ENCODE measurements at regions not wholly inside any gene's neighbourhood (a gene's known extent, or its start where the extent isn't known, plus 50 kb on each side); places are given as distances from the start of the nearest gene placed in this dataset.

DNA sequence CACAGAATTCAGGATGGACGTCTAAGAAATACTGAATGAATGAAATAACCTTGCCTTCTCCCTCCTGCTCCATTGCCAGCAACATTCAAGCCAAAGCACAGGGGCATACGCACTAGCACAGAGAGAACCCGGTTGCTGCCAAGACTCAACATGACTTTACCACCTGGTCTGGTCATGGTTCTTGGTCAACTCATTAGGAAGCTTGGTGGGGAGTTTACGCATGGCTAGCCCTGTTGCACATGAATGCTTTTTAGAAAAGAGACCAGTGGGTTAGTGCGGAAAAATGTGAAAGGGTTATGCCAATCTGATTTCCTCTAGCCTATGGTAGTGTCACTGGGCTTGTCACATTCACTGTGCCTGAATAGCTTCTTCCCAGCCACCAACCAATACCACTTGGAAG, 187.6 kb upstream of the NEBL start:
- no peak for DNase-seq (ENCODE audit: low read depth)

DNA sequence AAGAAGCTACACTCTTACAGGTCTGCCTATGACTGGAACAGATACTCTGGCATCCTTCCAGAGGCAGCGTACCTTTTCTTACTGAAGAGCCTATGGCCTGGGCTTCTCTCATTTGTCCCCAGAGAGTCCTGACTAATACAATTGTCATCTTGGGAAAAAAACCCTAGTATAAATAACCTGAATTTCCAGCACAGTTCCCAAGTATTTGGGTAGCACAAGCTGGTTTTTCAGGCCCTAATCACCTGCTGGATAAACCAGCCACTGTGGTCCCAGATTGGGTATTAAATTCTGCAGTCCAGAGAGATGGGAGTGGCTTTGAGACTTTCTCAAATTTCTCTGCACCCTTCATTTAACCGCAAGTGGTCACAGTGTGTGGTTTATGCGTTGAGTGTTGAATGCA, 186.8 kb upstream of the NEBL start:
- no peak for DNase-seq (ENCODE audit: low read depth)

DNA sequence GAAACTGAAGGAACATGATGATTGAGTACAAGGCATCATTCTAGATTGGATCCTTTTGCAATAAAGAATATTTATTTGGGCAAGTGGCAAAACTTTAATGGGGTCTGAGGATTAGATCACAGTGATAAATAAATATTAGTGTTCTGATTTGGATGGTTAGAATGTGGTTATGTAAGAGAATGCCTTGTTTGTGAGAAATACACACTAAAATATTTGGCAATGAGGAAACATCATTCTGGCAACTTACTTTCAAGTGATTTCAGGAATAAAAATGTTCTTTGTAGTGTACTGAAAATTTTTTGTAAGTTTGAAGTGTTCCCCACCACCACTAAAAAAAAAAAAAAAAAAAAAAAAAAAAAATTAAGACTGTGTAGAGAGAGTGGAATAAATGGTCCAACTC, 185.1 kb upstream of the NEBL start:
- DNase-seq (ENCODE audit: low read depth): no peak

DNA sequence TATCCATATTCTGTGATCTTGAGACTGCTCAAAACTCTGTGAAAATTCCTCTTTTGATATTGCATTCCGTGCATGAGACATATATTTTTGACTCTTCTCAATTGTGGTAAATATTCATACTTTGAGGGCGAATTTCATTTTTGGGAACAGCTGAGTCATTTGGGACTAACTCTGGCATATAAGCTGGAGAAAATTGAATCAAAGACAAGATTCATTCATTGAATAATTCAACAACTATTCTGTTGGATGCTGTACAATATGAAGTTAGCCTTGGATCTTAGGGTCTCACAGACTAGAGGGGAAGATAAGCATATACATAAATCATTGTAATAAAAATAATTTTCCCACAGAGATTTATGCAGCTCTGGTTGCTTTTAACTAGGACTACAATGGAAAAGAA, 183.2 kb upstream of the NEBL start:
- DNase-seq (ENCODE audit: low read depth): no peak

DNA sequence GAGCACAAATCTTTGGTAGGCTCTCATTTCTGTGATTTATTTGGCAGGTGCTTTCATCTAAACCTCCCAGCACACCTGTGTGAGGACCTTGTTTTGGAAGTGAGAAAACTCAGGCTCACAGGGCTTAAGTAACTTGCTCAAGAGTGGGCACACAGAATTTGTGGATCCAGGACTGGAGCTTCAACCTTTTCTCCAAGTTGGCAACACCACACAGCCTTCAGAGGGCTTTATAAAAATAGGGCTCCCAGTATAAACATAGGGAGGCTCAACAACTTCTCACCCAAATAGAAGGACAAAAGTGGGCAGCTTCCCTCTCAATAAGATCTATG, 182.2 kb upstream of the NEBL start:
- DNase-seq (ENCODE audit: low read depth): no peak

DNA sequence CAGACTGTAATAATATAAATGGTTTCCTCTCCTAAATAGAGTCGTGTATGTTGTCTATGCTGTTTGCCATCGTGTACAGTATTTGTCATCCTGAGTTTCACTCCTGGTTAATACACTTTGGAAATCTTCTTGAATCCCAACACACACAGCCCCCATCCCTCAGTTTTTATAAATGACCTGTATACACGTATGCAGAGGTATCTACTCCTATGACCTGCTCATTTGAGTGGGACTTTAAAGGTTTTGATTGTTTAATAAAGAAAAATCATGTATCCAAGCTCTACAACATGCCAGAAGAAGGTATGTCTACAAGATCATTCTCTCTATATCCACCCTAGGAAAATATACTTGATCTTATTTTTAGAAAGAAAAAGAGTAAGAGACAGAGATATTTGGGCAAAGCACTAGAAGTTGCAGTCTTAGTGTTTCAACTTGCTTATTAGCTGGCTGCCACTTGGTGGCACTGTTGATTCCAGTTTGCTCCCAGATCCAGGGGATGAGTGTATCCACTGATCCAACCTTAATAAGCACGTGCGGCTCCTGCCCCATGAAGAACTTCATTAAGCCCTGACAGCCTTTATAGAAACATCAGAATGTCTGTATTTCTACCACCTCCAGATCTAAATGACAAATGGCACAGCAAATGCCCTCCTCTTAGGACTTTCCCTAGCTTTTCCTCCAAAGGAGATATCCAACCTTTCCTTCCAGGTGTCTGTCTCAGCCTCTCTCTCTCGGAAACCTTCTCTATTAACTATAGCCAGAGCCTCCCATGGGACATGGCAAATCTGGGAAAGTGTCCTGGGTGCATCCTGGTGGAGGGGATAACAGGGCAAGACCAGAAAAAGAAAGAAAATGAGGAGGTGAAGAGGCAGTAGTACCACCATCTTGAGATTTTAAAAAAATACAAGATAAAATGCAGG, 181.6 kb upstream of the NEBL start:
- peak; percentile 10 for DNase-seq (ENCODE audit: low read depth)

DNA sequence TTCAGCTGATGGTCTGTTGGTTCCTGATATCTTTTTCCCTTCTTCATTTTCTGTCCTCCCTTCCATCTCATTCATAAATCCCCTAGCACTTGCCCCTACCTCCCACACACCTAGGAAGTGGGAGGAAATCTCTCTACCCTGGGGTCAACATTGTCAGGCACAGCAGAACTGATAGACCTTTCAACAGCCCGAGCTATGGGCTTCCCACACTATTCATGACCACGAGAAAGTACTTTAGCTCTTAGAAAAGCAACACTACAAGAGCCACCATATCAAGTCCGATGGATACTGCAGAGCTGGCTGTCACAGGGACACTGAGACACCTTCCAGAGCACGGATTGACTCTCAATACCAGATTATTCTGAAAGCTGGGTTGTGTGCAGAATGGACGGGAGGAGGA, 180.6 kb upstream of the NEBL start:
- DNase-seq (ENCODE audit: low read depth): no peak

DNA sequence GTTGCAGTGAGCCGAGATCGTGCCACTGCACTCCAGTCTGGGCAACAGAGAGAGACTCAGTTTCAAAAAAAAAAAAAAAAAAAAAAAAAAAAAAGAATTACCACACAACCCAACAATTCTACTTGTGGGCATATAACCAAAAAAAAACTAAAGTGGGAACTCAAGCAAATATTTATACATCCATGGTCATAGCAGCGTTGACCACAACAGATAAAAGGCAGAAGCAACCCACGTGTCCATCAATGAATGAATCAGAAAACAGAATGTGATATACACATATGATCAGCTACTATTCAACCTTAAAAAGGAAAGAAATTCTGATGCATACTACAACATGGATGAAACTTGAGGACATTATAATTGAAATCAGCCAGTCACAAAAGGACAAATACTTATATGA, 179.3 kb upstream of the NEBL start:
- DNase-seq (ENCODE audit: low read depth): no peak

DNA sequence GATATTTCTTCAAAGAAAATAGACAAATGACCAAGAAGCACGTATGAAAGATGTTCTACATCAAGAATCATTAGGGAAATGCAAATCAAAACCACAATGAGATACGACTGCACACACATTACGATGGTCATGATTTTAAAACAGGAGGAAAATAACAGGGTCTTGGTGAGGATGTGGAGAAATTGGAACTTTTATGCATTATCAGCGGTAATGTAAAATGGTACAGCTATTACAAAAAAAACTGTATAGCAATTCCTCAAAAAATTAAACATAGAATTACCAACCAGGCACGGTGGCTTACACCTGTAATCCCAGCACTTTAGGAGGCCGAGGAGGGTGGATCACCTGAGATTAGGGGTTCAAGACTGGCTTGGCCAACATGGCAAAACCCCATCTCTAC, 178.8 kb upstream of the NEBL start:
- DNase-seq (ENCODE audit: low read depth): no peak

DNA sequence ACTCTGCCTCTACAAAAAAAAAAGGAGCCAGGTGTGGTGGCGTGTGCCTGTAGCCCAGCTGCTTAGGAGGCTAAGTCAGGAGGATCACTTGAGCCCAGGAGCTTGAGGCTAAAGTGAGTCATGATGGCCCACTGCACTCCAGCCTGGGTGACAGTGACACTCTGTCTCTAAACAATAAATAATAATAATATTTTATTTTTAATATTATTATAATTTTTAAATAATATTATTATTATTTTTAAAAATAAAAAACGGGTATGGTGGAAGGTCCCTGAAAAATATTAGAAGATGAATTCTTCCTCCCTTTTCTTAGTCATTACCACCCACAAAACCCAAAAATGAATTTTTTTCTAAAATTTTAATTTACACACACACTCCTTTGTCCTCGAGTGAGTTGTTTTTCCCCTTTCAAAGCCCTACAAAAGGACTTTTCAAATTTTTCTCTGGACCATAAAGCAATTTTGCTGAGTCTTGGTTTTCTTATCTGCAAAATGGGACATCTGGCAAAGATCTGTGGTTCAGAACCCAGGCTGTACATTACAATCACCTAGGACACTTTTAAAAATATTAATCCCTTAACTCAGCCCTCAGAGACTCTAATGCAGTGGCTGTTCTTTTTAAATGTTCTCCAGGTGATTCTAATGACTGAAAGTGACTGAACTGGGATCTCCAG, 174.0 kb upstream of the NEBL start:
- DNase-seq (ENCODE audit: low read depth): no peak

DNA sequence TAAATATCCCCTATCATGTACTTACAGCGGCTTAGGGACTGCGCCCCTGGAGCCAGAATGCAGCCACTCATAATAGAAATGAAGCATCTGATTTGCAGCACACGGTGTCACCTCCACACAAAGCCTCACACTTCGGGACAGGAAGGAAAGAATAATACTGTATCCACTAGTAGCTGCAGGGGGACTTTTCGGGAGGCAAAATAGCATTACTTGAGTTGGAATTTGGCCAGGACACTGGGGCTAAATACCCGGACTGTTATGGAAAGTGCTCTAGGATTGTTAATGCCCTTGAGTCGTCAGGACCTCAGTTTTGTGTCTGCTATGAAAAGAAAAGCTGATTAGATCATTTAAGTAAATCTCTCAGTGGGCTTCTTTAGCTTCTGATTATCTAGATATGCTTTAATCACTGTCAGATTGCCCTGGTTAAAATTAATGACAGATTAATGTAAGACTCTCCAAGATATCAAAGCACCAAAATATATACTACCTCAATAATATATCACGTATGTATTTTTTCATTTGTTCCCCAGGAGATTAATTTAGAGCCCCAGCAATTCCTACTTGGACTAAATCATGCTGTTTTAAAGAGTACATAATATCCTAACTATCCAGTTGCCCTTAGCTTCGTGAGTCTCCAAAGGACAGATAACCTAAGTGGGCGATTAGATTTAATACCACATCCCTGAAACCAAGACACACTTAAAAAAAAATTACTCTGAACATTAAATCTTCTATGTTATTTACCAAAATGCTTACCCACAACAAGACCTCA, 173.0 kb upstream of the NEBL start:
- DNase-seq (ENCODE audit: low read depth): no peak

DNA sequence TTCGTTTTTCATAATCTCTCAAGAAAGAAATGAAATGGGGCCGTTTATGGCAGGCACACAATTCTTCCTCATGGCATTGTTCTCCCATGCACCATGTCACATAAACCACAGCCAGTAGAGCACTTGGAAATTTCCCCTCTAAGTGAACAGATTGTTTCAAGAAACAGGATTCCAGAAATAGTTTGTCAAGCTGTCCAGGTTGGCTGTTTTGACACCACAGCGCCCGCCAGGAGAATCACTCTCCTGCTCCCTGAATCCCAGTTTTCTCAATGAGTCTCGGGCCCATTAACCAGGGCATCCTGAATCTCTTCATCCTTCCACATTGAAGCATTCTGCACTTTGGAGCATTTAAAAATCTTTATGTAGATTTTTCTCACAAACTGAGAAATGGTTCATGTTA, 172.2 kb upstream of the NEBL start:
- no peak for DNase-seq (ENCODE audit: low read depth)

DNA sequence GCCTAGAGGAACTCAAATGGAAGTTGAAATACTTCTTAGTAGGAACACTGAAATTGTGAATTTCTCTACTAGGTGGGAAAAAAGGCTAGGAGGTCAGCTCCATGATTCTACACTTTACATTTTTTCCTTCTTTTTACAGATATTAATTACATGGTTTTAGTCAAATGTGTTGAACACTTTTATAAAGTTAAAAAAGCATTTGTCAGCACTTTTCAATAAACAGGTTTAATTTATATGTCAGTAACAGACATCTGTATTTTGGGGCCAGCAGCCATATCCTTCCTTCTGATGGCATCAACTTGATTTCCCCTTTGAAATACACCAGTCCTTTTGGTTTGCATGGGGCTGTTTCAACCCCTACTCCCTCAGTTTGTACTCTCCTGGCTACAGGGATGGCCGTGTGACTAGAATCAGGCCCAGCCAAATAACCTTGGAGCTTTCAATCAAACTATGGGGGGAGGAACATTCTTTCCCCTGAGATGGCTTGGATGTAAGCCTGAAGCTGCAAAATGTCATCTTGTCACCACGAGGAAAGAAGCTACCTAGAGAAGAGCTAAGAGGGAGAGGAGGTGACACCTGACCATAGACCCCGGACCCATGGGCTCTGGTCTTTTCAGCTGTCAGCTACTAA, 171.0 kb upstream of the NEBL start:
- no peak for DNase-seq (ENCODE audit: low read depth)

DNA sequence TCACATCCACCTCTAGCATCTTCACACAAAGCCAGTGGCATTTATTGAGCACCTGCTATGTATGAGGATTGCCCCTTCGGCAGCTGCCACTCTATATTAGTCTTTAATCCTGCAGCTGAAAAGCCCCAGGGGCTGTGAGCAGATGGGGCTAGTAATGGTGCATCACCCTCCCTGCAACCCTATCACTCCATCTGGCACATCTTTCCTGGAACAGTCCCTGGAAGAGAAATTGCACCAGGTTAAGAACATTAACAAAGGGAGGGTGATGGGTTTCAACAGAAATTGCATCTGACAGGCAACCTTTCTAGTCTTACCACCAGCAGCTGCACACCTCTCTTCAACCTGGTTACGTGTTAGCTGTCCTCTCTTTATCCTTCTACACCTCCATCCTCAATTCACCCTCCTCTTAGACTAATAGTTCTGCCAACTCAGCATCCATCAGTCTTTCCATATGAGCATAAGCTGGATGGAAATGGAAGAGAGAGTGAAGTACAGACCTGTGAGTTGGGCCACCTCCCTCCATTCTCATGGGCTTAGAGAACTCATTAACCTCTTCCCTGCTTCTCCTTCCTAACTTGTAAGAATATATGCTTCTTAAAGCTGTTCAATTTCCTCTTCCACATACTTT, 168.6 kb upstream of the NEBL start:
- no peak for DNase-seq (ENCODE audit: low read depth)

DNA sequence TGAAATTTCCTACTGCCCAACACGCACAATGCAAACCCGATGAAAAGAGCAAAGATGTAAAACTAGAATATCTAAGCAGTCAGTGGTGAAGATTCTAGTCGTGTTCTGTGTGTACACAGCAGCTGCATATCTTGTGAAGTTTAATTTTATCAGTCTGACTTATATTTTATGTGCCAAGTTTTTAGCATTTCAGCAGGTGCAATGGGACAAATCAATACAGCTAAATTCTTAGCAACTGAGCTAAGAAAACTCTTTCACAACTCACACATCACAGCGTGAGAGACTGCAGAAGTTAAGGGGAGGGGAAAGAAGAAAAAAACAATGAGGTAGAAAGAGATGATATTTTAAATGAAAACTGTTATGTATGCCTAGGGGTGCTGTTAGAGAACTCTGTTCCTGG, 164.9 kb upstream of the NEBL start:
- DNase-seq (ENCODE audit: low read depth): no peak

DNA sequence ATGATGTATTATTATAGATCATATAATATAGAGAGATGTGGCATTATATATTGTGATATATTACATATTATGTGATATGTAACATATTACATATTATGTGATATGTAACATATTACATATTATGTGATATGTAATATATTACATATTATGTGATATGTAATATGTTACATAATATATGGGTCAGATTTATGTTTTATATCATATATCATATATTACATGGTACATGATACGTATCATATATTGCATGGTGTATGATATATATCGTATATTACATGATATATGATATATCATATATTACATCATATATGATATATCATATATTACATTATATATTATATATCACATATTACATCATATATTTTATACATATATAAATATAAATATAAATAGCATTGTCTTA, 164.1 kb upstream of the NEBL start:
- DNase-seq (ENCODE audit: low read depth): no peak

DNA sequence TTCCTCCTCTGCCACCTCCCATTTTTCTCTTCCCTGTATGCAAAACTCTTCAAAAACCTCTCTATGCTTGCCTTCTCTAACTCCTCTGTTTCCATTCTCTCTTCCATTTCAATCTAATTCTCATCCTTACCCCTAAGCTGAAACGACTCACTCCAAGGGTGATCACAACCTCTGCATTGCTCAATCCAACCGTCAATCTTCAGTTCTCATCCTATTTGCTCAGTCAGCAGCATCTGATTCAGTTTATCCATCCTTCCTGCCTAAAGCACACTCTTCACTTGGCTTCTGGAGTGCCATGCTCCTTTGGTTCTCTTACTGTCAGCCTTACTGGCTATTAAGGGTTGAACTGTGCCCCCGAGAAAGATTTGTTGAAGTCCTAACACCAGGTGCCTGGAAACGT, 163.5 kb upstream of the NEBL start:
- no peak for DNase-seq (ENCODE audit: low read depth)

DNA sequence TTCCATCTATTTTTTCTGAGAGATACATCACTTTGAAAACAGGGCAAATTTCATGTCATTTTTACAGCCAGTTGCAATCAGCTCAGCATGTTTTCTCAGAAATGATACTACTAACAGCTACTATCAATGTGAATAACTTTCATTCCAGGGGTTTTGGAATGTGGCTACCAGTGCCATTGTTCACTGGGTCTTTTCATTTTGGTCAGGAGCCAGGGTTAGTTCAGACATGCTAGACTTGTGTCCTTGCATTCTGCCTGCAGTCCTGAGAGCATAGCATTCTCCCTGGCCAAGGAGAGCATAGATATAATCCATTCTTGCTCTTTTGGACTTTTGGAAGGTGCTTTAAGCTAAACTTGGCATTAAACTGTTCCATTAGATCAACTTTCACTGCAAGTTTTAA, 160.9 kb upstream of the NEBL start:
- no peak for DNase-seq (ENCODE audit: low read depth)

DNA sequence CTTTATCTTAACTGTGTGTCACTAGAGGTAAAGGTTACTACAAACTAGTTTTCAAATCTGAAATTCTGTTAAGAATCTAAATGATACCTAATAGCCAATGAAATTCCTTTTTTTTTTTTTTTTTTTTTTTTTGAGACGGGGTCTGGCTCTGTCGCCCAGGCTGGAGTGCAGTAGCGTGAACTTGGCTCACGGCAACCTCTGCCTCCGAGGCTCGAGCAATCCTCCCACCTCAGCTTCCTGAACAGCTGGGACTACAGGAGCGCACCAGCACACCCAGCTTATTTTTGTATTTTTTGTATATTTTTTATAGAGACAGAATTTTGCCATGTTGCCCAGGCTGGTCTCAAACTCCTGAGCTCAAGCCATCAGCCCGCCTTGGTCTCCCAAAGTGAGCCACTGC, 160.3 kb upstream of the NEBL start:
- no peak for DNase-seq (ENCODE audit: low read depth)

DNA sequence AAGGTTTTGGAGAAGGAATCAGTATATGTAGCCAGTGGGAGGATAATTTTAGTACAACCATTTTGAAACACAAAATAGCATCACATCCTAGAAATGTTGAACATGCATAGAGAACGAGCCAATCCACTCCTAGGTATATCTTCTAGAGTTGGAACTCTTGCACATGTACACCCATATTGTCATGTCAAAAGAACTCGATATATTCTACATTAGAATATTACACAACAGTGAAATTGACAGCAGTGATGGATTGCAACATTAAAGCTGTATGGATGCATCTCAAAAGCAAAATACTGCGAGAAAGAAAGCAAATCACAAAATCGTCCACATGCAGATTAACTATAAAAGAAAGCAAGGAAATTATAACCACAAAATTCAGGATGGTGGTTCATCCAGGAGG, 159.3 kb upstream of the NEBL start:
- no peak for DNase-seq (ENCODE audit: low read depth)

DNA sequence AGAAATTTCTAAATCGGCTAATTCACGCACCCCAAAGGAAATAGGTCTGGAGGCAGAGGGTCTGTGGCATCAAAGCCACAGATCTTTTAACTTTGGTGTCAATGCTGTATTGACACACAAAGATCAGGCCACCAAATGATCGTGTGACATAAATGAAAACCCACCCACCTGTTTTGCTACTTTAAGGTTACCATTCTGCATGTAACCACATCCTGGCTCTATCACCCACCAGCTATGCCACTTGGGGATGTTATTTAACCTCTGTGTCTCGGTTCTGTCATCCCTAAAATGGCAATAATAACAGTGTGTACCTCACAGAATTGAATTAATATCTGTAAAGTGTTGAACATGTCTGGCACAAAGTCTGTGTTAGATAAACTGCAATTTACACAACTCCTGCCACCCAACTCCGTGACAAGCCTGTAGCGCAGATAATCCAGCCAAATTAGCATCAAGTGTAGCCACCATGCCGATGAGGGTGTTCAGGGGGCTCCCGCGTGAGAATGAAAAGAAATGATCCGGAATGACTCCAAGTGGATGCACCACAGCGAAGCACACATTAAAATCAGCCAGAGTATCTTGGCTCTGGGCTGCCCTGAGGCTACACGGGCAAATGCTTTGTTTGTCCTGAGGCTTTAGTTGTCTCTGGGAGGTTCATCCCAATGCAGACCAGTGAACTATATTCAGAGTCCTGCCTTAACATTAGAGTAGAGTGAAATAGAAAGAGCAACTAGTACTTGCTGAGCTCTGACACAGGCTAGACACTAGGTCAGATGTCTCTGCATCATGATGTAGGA, 158.4 kb upstream of the NEBL start:
- DNase-seq (ENCODE audit: low read depth): no peak
